Activated CD8-positive, alpha-beta memory T cell treated with anti-CD3 and anti-CD28 coated beads, Interleukin-2, amount 50 U/mL, for 1 hour (primary cell): ENCODE measurements at regions not wholly inside any gene's neighbourhood (a gene's known extent, or its start where the extent isn't known, plus 50 kb on each side); places are given as distances from the start of the nearest gene placed in this dataset.

Source experiments
- DNase-seq: peaks from one replicate; pipeline ENCODE4 v3.0.0-alpha.2; 2020; ENCODE audit errors: extremely low read depth

DNA sequence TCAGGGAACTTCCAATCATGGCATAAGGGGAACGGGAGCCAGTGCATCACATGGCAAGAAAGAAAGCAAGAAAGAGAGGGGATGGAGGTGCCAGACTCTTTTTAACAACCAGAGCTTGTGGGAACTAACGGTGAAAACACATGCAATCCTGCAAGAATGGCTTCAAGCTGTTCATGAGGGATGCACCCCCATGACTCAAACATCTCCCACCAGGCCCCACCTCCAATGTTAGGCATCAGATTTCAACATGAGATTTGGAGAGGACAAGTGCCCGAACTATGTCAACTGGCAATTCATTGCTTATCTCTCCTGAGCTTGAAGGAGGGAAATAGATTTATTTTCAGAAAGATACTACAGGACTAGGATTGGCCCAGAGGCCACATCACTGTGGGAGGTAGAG is 270.0 kb downstream of the SLC4A3 start:
- no peak for DNase-seq

DNA sequence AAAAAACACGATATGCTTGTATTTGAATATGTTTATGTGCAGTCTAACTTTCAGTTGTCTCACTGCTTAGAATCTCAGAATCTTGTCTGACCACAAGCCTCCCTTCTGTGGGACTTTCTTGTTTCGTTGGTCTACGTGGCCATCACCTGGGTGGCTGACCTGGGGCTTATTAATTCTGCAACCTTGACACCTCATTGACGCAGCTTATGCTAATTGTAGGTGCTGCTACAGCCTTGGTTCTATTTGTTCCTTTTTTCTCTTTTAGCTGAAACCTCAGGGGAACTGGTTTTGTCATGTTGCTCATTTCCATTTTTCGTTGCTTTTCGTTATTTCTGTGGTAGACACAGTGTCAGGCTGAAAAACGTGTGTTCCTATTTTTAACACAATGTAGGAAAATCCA is 273.7 kb downstream of the SLC4A3 start:
- DNase-seq = no peak

DNA sequence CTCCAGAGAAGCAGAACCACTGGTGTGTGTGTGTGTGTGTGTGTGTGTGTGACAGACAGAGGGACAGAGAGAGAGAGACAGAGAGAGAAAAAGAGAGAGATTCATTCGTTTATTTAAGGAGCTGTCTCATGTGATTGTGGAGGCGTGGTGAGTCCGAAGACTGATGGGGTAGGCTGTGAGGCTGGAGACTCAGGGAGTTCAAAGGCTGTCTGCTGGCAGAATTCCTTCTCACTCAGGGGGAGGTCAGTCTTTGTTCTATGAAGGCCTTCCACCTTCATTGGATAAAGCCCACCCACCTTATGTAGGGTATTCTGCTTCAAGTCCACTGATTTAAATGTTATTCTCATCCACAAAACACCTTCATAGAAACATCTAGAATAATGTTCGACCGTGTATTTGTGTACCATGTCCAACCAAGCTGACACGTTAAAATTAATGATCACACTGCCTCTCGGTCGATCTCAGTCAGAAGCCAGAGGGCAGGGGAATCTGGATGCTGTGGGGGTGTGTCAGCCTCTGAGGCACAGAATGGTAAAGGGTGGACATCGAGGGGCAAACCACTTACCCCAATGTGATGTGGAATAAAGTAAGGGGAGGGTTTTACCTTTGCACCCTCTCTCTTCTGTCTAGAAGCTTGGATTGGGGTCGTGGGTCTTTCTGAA is 275.6 kb downstream of the SLC4A3 start:
- DNase-seq = no peak

DNA sequence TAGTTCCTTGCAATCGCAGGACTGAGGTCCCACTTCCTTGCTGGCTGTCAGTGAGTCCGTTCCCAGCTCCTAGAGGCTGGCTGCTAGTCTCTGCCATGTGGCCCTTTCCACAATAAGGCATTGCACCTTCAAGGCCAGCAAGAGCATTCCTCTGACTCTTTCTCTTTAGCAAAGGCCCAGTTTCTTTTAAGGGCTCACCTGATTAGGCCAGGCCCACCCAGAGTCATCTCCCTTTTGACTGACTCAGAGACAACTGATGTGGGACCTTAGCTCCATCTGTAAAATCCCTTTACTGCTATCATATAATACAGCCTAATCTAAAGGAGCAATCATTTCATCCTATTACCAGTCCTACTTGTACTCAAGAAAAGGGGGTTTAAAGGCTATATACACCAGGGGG is 278.2 kb downstream of the SLC4A3 start:
- DNase-seq = no peak

DNA sequence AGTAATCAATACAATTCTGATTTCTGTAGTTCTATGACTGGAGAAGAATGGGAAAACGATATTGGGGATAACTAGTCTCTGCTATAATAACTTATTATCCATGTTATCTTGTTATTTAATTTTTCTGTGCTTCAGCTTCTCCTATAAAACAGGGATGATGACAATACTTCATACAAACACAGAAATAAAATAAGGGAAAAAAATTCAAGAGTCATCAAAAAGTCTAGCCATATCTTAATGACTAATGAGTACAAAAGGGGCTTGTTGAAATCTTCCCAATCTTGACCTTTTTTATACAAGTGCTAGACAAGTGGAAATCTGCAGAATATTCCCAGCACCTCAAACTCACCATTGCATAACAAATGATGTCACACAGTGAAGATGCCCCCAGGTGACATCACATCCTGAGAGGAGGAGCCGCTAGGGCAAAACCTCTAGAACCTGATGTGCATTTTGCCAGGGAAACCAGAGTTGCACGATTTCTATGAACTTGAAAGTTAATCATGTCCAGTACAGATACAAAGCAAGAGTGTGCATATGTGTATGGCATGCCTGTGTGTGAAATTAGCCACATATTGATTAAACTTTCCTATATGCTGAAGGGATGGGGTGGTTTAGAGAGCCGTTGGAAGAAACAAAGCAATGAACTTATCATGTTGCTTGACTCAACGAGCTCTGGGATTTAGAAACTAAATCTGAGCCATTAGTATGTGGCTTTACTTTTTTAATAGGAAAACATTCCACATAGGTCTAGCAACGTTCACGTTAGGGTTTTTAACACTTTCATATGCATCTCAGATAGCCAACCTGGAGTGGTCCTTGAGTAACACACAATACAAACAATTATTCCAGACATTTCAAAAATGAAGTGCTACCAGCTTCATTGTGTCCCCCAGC is 278.9 kb downstream of the SLC4A3 start:
- no peak for DNase-seq

DNA sequence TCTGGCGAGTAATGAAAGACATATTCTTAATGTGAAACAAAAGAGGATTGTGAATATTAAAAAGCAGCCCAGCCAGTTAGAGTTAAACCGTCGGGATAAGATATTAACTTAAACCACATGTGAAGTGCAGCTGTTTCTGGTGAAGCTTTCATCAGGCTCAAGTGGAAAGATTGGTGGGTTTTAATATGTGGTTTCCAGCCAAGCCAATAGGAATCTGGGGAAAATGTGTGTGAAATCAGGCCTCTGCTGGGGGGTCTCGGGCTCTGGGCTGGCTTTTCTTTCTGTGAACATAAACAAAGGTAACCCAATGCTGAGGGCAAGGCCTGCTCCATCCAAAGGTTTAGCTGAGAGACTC is 279.6 kb downstream of the SLC4A3 start:
- DNase-seq = no peak

DNA sequence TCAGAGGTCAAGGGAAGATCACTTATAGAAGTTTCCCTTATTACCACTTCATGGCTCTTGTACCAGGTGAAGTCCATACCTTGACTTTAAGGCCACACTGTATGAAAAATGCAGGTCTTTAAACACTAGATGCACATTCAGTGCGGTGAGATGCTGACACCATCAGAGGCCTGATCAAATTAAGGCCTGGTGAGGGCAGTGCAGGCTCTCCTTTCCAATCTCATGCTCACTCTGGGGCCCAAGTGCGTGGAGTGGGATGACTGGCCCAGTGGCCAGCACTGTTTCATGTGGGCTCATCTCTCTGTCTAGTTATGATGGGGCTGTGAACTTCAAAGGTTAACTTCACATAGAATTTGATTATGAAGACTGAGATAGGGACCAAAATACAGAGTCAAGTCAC is 281.1 kb downstream of the SLC4A3 start:
- DNase-seq = no peak

DNA sequence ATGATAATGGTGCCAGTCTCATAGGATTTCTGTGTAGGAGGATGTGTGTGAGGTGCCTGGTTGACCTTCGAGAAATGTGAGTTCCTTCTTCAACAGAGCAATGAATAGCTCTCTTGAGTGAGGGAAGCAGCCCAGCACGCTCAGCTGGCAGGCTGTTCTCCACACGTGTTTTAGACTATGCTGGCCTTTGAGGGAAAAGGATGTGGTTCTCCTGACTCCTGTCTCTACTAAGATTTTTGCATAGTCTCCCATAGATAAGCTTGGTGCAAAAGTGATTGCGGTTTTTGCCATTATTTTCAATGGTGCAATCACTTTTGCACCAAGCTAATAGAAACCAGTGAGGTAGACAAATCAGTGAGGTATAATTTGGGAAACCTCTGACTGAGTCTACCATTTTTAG is 284.1 kb downstream of the SLC4A3 start:
- DNase-seq = no peak

DNA sequence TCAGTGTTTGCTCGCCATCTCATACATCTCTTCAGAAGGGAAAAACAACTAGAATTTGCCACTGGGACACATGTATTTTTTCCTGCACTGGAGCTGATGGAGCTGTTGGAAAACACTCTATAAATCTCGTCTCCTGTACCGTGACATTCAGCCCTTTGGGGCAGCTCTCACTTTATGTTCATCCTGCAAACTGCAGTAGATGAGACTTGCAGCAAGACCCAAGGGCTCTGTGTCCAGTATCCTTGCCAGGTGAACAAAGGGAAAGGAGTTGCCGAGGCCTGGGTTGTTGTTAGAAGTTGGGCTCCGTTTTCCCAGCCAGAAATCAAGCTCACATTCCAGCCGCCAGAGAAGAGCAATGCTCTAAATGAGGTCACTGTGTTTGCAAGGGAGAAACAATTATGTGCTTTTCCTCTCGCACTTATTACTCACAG is 285.1 kb downstream of the SLC4A3 start:
- DNase-seq = no peak

DNA sequence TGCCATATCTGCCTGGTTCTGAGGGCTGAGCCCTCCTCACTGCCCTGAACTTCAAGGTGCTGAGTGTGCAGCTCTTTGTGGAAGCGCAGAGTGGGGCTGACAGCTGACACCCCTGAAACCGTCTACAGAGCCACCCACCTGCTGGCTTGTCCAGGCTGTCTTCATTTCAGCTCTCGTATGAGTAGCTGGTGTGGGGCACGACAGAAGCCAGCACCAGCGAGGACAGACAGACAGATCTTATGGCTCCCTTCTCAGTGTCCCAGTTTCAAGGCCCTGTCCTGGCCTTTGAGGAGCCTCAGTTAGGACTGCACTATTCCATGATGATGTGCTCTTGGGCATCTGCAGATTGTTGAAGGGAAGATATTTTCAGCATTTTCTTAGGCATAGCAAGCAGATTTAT is 287.1 kb downstream of the SLC4A3 start:
- DNase-seq = no peak

DNA sequence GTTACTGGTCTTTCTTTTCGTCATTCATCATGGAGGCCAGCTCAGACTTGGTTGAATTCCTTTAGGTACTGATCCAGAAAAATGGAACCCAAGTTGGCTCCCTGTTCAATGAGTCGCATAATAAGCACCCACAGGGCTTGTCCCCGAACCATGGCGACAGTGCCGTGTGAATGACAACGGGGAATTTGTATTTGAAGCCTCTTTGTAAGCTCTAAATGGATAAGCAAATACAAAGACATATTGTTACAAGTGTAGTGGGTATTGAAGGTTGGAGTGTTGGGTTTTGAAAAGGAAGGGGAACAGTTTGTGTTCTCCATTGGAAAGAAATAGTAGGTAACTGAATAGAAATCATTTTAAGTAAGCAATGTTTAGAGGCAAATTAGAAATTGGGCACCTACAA is 288.9 kb downstream of the SLC4A3 start:
- no peak for DNase-seq

DNA sequence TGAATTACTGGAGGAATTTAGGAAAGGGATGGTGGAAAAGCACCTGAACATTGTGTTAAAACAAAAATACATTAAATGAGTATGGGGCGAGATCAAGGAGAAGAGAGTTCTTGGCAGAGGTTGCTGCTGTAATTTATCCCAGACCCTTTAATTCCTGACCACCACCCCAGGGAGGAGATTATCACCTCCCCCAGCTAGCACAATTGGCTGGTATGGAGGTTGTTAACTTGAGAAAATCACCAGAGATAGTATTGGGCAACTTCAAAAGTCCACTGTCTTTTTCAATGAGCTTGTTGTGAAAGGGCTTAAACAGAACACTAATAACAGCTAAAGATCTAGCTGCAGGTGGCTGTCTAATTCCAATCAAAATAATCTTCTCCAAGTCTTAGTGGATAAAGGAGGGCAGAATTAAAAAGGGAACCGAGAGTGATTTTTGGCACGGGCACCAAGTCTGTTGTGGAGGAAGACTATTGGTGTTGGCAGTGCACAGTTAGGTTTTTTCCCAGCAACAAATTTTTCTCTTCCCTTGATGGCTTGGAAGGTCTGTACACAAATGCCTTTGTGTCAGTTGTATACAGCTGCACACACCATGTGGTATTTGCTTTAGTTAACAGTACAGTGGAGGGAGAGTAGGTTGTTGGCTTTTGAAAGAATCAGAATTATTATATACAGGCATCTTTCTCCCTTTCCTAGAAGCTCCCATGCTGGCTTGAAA is 289.5 kb downstream of the SLC4A3 start:
- no peak for DNase-seq

DNA sequence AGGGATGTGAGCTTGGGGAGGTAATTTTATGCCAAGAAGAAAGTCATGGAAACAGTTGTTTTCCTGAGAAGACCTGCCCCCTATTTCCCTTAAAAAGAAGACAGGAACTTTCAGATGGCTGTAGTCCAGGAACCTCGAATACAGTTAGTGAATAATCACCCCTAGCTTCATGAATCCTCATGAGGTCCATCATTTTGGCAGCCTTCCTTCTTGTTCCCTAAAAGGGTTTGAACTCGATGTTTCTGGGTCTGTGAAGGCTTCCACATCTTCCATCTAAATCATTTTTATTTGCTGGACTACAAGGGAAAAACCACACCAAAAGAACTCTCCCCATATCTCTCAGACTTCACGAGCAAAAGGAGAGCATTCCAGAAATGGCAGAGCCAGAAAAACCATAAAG is 290.8 kb downstream of the SLC4A3 start:
- no peak for DNase-seq

DNA sequence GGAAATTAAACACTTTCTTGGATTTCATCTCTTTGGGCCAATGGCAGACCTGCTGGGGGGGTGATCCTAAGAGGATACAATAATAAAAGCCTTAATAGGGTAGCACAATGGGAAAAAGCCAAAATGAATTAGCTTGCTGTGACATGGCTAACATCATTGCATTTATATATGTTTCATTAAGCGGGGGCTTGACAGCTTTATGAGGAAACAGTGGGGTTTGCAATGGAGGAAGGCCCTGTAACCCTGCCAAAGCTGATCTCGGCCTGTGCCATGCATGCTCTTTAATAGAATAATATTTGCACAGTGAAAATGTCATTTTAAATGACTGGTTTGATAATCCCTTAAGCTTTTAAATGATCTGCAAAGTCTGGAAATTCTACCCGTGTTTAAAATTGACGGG is 291.5 kb downstream of the SLC4A3 start:
- no peak for DNase-seq

DNA sequence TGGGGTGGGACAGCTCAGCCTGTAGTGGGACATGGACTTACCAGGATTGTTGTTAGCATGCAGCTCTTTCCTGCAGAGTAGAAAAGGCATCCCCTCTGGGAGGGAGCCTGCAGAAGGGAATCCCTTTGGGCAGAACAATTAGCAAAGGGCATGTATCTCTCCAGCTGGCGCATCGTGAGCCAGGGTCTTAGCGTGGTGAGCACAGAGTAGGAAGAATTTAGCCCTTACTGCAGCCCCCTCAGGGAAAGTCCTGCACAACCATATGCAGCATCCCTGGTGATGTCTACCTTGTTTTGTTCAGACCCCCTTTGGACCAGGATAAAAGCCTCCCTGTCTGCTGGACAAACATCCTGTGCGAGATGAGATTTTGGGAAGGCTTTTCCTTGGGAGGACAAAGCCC is 292.1 kb downstream of the SLC4A3 start:
- no peak for DNase-seq

DNA sequence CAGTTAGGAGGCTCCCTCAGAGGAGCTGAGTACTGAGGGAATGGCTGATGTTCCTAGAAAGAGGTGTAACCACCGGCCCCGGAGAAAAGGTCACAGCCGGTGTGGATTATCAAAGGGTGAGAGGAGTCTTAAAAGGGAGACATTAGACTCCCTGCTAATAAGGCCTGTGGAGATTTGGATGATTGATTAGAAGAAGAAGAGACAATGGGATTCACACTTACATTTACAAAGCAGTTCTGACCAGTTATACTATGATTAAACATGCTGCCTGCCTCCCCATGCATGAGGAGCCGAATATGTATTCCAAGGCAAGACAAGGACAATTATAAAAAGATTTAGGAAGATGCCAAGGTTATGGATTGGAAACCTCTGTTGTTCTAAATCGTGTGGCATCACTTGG is 302.4 kb downstream of the SLC4A3 start:
- DNase-seq = no peak

DNA sequence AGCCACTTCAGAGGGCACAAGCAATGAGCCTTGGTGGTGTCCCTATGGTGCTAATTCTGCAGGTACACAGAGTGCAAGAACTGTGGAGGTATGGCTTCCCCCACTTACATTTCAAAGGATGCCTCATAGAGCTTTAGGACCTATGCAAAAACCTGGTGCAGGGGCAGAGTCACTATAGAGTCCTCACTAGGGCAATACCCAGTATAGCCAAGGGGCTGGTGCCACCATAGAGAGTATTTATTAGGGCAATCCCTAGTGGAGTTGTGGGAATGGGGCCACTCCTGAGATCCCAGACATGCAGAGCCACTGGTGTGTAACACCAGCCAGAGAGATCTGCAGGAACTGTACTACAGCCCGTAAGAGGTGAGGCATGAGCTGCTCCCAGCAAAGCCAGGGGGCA is 312.2 kb downstream of the SLC4A3 start:
- DNase-seq = no peak

DNA sequence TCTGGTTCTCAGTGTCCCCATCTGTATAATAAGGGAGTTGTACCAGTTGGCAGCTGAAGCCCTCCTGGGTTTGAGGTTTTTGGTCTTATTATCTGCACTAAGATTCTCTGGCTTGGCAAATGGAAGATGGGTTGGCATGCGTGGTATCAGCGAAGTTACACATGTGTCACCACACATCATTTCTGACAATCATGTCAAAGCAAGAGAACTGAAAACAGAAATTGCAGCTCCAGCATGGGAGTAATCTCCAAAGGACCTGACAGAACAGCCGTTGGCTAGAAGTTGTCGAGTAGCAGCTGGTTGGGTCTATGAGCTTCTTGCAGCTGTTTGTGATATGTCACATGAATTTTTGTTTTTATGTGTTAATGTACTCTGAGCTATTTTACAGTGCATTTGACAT is 317.4 kb downstream of the SLC4A3 start:
- DNase-seq = no peak

DNA sequence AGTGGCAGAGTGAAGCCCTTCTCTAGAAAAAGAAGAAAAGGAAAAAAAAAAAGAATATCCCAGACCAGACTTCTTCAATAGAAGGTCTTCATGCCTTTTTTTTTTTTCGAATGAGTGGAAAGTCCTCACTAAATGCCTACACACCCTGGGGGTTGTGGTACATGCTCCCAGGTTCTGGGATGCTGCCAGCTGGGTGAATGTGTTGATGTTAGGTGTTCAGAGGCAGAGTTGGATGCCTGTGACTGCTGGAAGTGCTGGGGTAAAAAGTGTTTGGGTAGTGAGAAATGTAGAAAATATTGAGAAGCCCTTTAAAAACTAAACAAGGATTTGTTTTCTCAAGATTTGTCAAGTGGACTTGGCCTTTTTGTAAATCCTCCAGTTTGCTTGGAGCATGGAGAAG is 318.6 kb downstream of the SLC4A3 start:
- DNase-seq = no peak

DNA sequence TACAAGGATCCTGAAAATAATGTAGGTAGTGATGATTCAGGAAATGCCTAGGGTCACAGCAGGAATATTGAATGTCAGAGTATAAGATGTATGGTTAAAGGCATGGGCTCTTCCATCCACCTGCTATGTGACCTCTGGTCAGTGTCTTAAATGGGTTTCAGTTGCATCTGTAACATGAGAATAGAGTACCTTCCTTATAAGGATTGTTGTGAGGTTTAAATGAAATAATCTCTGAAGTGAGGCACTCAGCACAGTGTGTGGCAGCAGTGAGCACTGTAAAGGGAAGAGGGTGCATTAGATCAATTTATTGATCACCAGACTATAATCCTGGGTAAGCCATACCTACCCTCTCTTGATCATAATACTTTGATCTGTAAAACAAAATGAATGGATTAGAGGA is 319.1 kb downstream of the SLC4A3 start:
- no peak for DNase-seq

DNA sequence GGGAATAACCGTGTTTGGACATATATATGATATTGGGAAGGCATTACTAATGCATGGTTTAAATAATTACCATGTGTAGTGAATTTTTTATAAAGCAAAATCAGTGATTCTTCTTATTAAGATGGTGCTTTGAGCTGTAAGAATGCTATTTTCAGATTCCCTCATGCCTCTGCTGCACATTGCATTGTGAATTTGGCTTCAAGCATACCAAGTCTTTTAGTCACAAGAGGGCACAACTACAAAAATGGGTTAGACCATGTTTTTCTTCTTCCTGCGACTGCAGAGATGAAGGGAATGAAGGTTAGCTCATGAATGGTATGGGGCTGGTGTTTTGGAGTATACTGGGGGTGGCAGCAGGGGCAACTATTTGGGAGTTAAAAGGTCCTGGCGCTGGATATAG is 320.1 kb downstream of the SLC4A3 start:
- DNase-seq = no peak

DNA sequence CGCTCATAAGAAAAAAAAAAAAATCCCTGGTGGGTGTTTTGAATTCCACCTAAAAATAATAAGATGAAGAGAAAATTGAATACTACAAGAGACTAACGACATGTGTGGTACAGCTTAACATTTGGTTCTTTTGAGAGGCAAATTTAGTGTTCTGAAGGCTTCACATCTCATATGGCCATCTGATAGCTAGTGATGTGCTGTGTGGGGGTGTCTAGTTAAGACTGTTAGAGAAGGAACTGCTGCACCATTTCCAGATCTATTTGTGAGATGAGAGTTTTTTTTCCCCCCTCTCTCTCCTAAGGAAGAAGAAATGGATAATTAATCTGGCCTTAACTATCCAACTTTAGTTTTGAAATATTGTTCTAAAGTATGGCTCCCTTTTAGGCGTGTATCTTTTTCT is 321.6 kb downstream of the SLC4A3 start:
- no peak for DNase-seq

DNA sequence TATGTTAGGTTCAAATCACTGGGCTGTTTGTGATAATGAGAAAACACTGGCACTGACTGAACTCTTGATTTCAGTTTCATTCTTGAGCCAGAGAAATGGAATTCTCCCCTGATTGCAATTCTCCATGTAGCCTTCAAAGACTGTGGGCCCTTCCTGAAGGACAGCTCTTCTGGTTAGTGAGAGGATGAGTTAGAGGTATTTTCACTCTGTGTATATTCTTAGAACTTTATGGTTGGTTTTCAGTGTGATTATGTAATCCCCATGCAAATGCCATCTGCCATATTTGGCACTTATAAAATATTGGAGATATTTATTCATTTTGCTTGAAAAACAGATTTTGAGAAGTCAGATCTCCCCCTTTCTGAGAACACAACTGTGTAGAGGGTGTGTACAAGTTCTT is 323.7 kb downstream of the SLC4A3 start:
- DNase-seq = no peak
